ENCODE measurements at regions not wholly inside any gene's neighbourhood (a gene's known extent, or its start where the extent isn't known, plus 50 kb on each side); places are given as distances from the start of the nearest gene placed in this dataset.

- no peak for TF ChIP-seq CTCF (conservative IDR thresholded peaks at IDR 0.05; ENCODE audit: low read depth, low read length)
- no peak for DNase-seq (ENCODE audit: low read depth)
- no peak overlapping the region for H3K4me3 ChIP-seq (ENCODE audit: low read length)
Measured at GRCh38 chr9:20030671-20031070, 241.8 kb upstream of the SLC24A2 start.

- no peak for TF ChIP-seq CTCF (conservative IDR thresholded peaks at IDR 0.05; ENCODE audit: low read depth, low read length)
- no peak for DNase-seq (ENCODE audit: low read depth)
- no peak overlapping the region for H3K4me3 ChIP-seq (ENCODE audit: low read length)
Measured at GRCh38 chr9:20030221-20030620, 241.4 kb upstream of the SLC24A2 start.

- no peak for DNase-seq (ENCODE audit: low read depth)
- no peak overlapping the region for H3K4me3 ChIP-seq (ENCODE audit: low read length)
- TF ChIP-seq CTCF (conservative IDR thresholded peaks at IDR 0.05; ENCODE audit: low read depth, low read length): no peak
Measured at GRCh38 chr9:20028849-20029231, 240.0 kb upstream of the SLC24A2 start.

DNA sequence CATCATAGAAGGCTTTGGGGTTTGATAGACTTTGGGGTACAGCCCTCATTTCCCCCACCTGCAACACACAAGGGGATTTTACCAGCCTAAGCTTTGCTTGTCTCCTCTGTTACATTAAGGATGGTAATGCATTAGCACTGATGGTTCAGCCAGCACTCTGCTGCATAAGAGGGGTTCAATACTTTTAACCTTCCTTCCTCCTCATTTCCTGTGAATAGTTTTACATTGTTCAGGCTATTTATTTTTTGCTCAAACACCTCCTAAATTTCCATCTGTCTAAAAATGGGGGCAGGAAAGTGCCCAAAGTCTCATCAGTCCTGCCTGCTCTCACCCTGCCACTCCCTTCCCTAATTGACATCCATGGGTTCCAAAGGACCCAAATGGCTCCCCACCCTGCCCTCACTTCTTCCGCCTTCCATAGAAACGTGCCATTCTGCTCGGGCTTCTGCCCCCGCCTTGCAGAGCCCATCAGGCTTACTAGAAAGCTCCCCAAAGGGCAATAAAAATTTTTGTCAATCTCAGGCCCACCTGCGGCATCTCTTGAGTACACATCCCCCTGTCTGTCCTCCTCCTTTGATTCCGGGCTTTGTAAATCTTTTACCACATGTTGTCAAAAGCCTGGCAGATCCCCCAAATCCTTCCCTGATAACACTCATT, 239.5 kb upstream of the SLC24A2 start:
- no peak overlapping the region for H3K4me3 ChIP-seq (ENCODE audit: low read length)
- no peak for DNase-seq (ENCODE audit: low read depth)
- no peak for TF ChIP-seq CTCF (conservative IDR thresholded peaks at IDR 0.05; ENCODE audit: low read depth, low read length)

DNA sequence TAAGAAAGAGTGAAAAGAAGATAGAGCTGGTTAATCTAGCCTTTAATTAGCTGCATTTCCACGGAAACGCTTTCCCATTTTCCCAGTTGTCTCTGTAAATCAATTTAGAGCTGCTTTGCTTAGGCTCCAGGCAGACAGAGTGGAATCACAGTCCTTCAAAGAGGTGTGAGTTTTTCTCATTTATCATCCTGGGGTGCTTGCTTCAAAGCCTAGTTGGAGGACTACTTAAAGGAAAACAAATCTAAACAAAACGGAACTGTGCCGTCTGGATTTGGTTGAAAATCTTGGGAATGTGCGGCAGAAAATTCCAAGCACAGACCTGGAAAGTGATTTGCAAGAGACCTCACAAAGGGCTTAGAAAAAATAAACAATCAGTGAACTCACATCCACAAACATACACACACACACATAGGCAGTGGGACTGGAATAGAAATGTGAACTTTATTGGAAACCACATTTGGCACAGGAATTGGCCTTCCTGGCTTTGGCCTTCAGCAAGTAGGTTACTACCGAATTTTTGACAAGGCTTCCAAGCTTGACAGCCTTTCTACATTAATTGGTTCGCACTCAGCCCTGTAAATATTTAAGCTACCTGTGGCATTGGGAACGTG, 235.2 kb upstream of the SLC24A2 start:
- DNase-seq (ENCODE audit: low read depth): peak; percentile 41
- no peak for TF ChIP-seq CTCF (conservative IDR thresholded peaks at IDR 0.05; ENCODE audit: low read depth, low read length)
- no peak overlapping the region for H3K4me3 ChIP-seq (ENCODE audit: low read length)

GRCh38 chr9:20023210-20023905, 234.5 kb upstream of the SLC24A2 start:
- H3K4me3 ChIP-seq (ENCODE audit: low read length): no peak overlapping the region
- DNase-seq (ENCODE audit: low read depth): no peak
- no peak for TF ChIP-seq CTCF (conservative IDR thresholded peaks at IDR 0.05; ENCODE audit: low read depth, low read length)

GRCh38 chr9:20022410-20022809, 233.6 kb upstream of the SLC24A2 start:
- H3K4me3 ChIP-seq (ENCODE audit: low read length): no peak overlapping the region
- DNase-seq (ENCODE audit: low read depth): no peak
- TF ChIP-seq CTCF (conservative IDR thresholded peaks at IDR 0.05; ENCODE audit: low read depth, low read length): no peak

Data from retinal pigment epithelial cell (primary cell).